HepG2 (cell line): ENCODE measurements at regions not wholly inside any gene's neighbourhood (a gene's known extent, or its start where the extent isn't known, plus 50 kb on each side); places are given as distances from the start of the nearest gene placed in this dataset.

ENCODE experiments used
- BCL6 ChIP-seq: IDR thresholded peaks from 2 replicates; pipeline ENCODE4 v1.6.1; 2016; ENCODE audit warnings: missing genetic modification reagents, missing compliant biosample characterization
- BHLHE40 ChIP-seq: IDR thresholded peaks from 2 replicates; pipeline ENCODE4 v1.6.1; 2011; ENCODE audit warnings: low read length, improper control_type of control experiment
- ELF3 ChIP-seq: IDR thresholded peaks from 2 replicates; pipeline ENCODE4 v1.6.1; 2016; ENCODE audit warnings: missing genetic modification reagents, missing compliant biosample characterization
- ETV5 ChIP-seq: IDR thresholded peaks from 2 replicates; pipeline ENCODE4 v1.6.1; 2018; ENCODE audit warnings: missing biosample characterization, missing genetic modification reagents, inconsistent platforms, borderline replicate concordance
- FOXA3 ChIP-seq: IDR thresholded peaks from 2 replicates; pipeline ENCODE4 v1.6.1; 2016; ENCODE audit warnings: missing genetic modification reagents, missing compliant biosample characterization
- MATR3 ChIP-seq: sonication (generic); formaldehyde crosslinking; IDR thresholded peaks from 2 replicates; pipeline ENCODE4 v1.4.0; 2020; ENCODE audit warnings: missing genetic modification reagents
- MED1 ChIP-seq: sonication (generic); formaldehyde crosslinking; IDR thresholded peaks from 2 replicates; pipeline ENCODE4 v1.4.0; 2020; ENCODE audit warnings: missing genetic modification reagents
- NFE2L1 ChIP-seq: sonication (generic); formaldehyde crosslinking; IDR thresholded peaks from 2 replicates; pipeline ENCODE4 v1.4.0; 2020; ENCODE audit warnings: missing genetic modification reagents, mild to moderate bottlenecking, borderline replicate concordance
- NFYB ChIP-seq: sonication (generic); formaldehyde crosslinking; IDR thresholded peaks from 2 replicates; pipeline ENCODE4 v1.4.0; 2020; ENCODE audit warnings: missing genetic modification reagents
- RBM39 ChIP-seq: fragments of 200-400 bp; formaldehyde crosslinking; IDR thresholded peaks from one replicate; pipeline ENCODE4 v1.6.1; 2018; ENCODE audit warnings: antibody characterized with exemption, mild to moderate bottlenecking, low read depth, low read length; ENCODE audit not compliant: poor library complexity, severe bottlenecking
- RCOR2 ChIP-seq: IDR thresholded peaks from 2 replicates; pipeline ENCODE4 v1.6.1; 2016; ENCODE audit warnings: missing biosample characterization, missing genetic modification reagents
- REXO4 ChIP-seq: sonication (generic); formaldehyde crosslinking; IDR thresholded peaks from 2 replicates; pipeline ENCODE4 v1.8.0; 2022; ENCODE audit warnings: missing genetic modification reagents, mild to moderate bottlenecking, borderline replicate concordance
- RXRB ChIP-seq: IDR thresholded peaks from 2 replicates; pipeline ENCODE4 v1.6.1; 2016; ENCODE audit warnings: borderline replicate concordance, missing genetic modification reagents, missing compliant biosample characterization
- SOX5 ChIP-seq: IDR thresholded peaks from 2 replicates; pipeline ENCODE4 v1.6.1; 2016; ENCODE audit warnings: borderline replicate concordance
- STAG1 ChIP-seq: sonication (generic); formaldehyde crosslinking; IDR thresholded peaks from 2 replicates; pipeline ENCODE4 v1.4.0; 2020; ENCODE audit warnings: missing genetic modification reagents
- TARDBP ChIP-seq: sonication (generic); formaldehyde crosslinking; IDR thresholded peaks from 2 replicates; pipeline ENCODE4 v1.8.0; 2022; ENCODE audit warnings: mild to moderate bottlenecking, missing genetic modification reagents
- TCF7 ChIP-seq: sonication (generic); IDR thresholded peaks from 2 replicates; pipeline ENCODE4 v1.6.1; 2016; ENCODE audit warnings: antibody characterized with exemption, low read depth
- XRCC5 ChIP-seq: fragments of 200-400 bp; formaldehyde crosslinking; optimal IDR thresholded peaks from 2 replicates; pipeline ENCODE3; 2017; ENCODE audit warnings: mild to moderate bottlenecking, low read length
- ZKSCAN8 ChIP-seq: IDR thresholded peaks from 2 replicates; pipeline ENCODE4 v1.6.1; 2016; ENCODE audit warnings: borderline replicate concordance, missing genetic modification reagents, missing compliant biosample characterization
- ZNF136 ChIP-seq: sonication (generic); formaldehyde crosslinking; IDR thresholded peaks from 2 replicates; pipeline ENCODE4 v1.8.1; 2022; ENCODE audit warnings: low read depth, mild to moderate bottlenecking, moderate library complexity, missing genetic modification reagents
- ZNF652 ChIP-seq: IDR thresholded peaks from 2 replicates; pipeline ENCODE4 v1.6.1; 2016; ENCODE audit warnings: low read depth, borderline replicate concordance
- ZNF780A ChIP-seq: sonication (generic); formaldehyde crosslinking; IDR thresholded peaks from 2 replicates; pipeline ENCODE4 v1.8.0; 2022; ENCODE audit warnings: mild to moderate bottlenecking, missing genetic modification reagents, moderate library complexity
- TF ChIP-seq, protein P1 (sequence below): sonication (generic); formaldehyde crosslinking; IDR thresholded peaks from 2 replicates; pipeline ENCODE4 v1.5.1; 2020; ENCODE audit warnings: mild to moderate bottlenecking, missing genetic modification reagents, borderline replicate concordance
- TF ChIP-seq, protein P2 (sequence below): sonication (generic); formaldehyde crosslinking; IDR thresholded peaks from 2 replicates; pipeline ENCODE4 v1.4.0; 2020; ENCODE audit warnings: missing genetic modification reagents, low read depth, mild to moderate bottlenecking, borderline replicate concordance
- TF ChIP-seq, protein P3 (sequence below): sonication (generic); formaldehyde crosslinking; IDR thresholded peaks from 2 replicates; pipeline ENCODE4 v1.4.0; 2020; ENCODE audit warnings: mild to moderate bottlenecking, low read depth, missing genetic modification reagents

DNA sequence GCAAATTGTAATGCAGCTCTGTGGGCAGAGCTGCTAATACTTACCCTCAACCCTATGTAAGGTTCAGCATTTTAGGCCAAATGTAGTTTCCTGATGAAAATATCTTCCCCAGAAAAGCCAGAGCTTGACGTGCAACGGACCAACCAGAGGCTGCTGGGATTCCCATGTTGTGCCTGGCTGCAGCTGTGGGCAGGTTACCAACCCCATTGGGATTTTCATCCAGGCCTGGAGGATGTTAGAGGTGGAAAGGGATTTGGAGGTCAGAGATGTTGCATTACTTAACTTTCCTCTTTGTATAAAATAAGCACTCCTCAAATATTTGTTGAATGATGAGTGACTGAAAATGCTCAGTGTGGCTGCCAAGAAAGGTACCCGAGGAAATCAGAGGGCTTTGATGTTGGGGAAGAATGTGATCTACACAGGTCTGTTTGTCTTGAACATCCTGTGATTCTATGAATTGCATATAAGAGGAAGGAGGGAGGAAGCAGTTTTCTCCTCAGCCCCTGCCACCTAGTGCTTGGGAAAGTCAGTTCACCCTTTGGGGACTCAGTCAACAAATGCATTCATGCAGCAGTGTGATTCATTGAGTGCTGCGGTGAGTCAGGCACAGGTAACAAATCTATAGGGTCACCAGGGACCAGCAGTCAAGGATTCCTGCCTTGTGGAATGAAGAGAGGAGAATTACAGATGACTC, 487.2 kb downstream of the RPS24 start (continued):
- TF ChIP-seq, protein P1, sequence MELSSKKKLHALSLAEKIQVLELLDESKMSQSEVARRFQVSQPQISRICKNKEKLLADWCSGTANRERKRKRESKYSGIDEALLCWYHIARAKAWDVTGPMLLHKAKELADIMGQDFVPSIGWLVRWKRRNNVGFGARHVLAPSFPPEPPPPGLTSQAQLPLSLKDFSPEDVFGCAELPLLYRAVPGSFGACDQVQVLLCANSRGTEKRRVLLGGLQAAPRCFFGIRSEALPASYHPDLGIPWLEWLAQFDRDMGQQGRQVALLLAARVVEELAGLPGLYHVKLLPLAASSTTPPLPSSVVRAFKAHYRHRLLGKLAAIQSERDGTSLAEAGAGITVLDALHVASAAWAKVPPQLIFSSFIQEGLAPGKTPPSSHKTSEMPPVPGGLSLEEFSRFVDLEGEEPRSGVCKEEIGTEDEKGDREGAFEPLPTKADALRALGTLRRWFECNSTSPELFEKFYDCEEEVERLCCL (CRISPR knock-in tag): no peak
- TF ChIP-seq REXO4 (CRISPR knock-in tag) (no peak), FOXA3 (peak; percentile 53; the same call in 1 of the 2 replicates), ZNF136 (CRISPR knock-in tag) (no peak), ELF3 (CRISPR knock-in tag) (peak; percentile 67), NFYB (CRISPR knock-in tag) (no peak), ZKSCAN8 (CRISPR knock-in tag) (0 out of 2 replicates have a peak, but pooled peaks have one; percentile 32), NFE2L1 (CRISPR knock-in tag) (no peak), MATR3 (CRISPR knock-in tag) (no peak), RXRB (CRISPR knock-in tag) (0 out of 2 replicates have a peak, but pooled peaks have one; percentile 47), SOX5 (CRISPR knock-in tag) (peak; percentile 38; the same call in 1 of the 2 replicates), RBM39 (no peak), MED1 (CRISPR knock-in tag) (peak; percentile 80), TCF7 (peak; percentile 73), STAG1 (CRISPR knock-in tag) (peak; percentile 61), ZNF780A (CRISPR knock-in tag) (no peak), ETV5 (CRISPR knock-in tag) (peak; percentile 54), BHLHE40 (peak; percentile 31; the same call in 1 of the 2 replicates), TARDBP (CRISPR knock-in tag) (peak; percentile 58; the same call in 1 of the 2 replicates), BCL6 (CRISPR knock-in tag) (peak; percentile 75), ZNF652 (CRISPR knock-in tag) (peak; percentile 17; the same call in 1 of the 2 replicates), XRCC5 (peak; percentile 45), RCOR2 (CRISPR knock-in tag) (peak; percentile 64; the same call in 1 of the 2 replicates)
- TF ChIP-seq, protein P2, sequence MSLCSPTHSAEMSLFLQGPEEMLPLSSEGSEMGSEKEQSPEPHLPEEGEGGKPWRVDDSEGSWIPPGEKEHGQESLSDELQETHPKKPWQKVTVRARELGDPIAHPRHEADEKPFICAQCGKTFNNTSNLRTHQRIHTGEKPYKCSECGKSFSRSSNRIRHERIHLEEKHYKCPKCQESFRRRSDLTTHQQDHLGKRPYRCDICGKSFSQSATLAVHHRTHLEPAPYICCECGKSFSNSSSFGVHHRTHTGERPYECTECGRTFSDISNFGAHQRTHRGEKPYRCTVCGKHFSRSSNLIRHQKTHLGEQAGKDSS (CRISPR knock-in tag): peak; percentile 77; the same call in 1 of the 2 replicates
- TF ChIP-seq, protein P3, sequence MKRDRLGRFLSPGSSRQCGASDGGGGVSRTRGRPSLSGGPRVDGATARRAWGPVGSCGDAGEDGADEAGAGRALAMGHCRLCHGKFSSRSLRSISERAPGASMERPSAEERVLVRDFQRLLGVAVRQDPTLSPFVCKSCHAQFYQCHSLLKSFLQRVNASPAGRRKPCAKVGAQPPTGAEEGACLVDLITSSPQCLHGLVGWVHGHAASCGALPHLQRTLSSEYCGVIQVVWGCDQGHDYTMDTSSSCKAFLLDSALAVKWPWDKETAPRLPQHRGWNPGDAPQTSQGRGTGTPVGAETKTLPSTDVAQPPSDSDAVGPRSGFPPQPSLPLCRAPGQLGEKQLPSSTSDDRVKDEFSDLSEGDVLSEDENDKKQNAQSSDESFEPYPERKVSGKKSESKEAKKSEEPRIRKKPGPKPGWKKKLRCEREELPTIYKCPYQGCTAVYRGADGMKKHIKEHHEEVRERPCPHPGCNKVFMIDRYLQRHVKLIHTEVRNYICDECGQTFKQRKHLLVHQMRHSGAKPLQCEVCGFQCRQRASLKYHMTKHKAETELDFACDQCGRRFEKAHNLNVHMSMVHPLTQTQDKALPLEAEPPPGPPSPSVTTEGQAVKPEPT (CRISPR knock-in tag): no peak
